ENCODE measurements at regions not wholly inside any gene's neighbourhood (a gene's known extent, or its start where the extent isn't known, plus 50 kb on each side); places are given as distances from the start of the nearest gene placed in this dataset.

DNA sequence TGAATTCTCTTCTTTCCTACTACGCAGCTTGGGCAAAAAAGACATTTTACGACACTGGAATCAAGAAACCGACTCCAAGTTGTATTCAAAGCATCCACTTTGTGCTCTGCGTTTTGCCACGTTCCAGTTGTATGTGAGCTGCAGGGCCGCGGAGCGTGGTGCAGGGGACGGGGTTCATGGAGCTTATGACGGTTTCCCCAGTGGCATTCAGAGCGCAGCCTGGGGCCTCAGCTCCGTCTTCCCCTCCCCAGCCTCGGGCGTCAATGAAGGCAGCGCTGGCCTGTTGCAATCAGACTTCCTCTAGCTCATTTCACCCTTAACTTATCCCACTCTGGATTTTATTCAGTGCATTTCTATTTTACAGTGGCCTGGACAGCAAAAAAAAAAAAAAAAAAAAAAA lies 403.4 kb upstream of the KLF6 start:
- CTCF ChIA-PET, result no interaction called here
- POLR2A ChIA-PET, result no interaction called here
- no peak for DNase-seq (ENCODE audit: extremely low spot score)
- TF ChIP-seq, protein P1, sequence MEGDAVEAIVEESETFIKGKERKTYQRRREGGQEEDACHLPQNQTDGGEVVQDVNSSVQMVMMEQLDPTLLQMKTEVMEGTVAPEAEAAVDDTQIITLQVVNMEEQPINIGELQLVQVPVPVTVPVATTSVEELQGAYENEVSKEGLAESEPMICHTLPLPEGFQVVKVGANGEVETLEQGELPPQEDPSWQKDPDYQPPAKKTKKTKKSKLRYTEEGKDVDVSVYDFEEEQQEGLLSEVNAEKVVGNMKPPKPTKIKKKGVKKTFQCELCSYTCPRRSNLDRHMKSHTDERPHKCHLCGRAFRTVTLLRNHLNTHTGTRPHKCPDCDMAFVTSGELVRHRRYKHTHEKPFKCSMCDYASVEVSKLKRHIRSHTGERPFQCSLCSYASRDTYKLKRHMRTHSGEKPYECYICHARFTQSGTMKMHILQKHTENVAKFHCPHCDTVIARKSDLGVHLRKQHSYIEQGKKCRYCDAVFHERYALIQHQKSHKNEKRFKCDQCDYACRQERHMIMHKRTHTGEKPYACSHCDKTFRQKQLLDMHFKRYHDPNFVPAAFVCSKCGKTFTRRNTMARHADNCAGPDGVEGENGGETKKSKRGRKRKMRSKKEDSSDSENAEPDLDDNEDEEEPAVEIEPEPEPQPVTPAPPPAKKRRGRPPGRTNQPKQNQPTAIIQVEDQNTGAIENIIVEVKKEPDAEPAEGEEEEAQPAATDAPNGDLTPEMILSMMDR (IDR thresholded peaks at IDR 0.05; ENCODE audit: control extremely low read depth, extremely low read depth, low read depth, missing control alignments), result no peak

DNA sequence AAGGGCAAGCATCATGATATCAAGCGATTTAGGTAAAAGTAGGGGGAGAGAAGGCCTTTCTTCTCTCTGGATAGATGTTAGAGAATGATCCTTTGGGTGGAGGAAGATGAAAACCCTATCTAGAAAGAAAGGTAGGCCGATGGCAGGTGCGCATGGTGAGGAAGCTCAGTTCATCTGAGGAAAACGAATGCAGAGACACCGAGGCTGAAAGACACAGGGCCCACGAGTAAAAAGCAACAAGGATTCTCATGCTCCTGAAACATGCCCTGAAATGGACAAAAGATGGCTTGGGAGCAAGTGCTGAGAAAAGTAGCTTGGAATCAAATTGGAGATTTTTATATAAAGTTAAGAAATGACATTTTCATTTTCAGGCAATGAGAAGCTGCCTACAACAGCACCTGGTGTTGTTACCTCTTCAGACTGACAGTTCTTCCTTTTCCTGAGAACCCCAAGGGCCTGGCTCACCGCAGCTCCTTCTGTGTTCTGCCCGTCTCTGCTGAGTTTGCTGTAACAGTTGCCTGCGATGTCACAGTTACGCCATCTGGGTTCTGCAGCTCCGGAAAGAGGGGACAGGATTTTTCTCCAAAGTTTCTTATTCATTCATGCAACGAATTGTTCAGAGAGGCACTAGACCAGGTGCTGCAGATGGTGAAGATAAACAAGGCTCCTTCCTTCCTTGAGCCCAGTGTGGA lies 402.0 kb upstream of the KLF6 start:
- ChIA-PET CTCF (no interaction called here), POLR2A (no interaction called here)
- TF ChIP-seq, protein P1 (IDR thresholded peaks at IDR 0.05; ENCODE audit: control extremely low read depth, extremely low read depth, low read depth, missing control alignments), result no peak
- no peak for DNase-seq (ENCODE audit: extremely low spot score)

DNA sequence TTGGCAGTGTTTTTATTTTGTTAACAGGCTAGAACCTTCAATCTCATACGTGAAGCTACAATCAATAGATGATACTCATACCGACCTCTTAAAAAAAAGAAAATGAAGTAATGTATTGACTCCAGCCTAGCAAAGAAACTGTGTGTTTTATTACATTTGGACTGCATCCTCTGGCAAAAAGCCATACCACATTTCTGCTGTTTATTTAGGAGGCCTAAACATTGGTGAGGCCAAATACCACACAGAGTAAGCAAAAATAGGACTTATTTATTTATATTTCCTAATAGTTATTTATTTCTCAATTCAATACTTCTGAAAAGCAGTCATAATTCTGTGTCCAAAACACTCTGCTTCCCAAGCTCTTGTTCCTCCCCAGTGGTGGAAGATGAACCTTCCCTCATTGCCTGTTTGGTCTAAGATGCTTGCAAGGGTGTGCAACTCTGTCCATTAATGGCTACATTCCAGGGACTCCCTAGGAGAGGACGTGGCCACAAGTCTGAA lies 398.8 kb upstream of the KLF6 start:
- POLR2A ChIA-PET, result no interaction called here
- DNase-seq (ENCODE audit: extremely low spot score), result no peak
- CTCF ChIA-PET, result interaction anchor here (1.0 to 1.2 kb wide), 2 partner anchors 10 kb away, joined by 3 read pairs; no protein-coding TSS in a partner anchor
- TF ChIP-seq, protein P1 (IDR thresholded peaks at IDR 0.05; ENCODE audit: control extremely low read depth, extremely low read depth, low read depth, missing control alignments), result no peak

DNA sequence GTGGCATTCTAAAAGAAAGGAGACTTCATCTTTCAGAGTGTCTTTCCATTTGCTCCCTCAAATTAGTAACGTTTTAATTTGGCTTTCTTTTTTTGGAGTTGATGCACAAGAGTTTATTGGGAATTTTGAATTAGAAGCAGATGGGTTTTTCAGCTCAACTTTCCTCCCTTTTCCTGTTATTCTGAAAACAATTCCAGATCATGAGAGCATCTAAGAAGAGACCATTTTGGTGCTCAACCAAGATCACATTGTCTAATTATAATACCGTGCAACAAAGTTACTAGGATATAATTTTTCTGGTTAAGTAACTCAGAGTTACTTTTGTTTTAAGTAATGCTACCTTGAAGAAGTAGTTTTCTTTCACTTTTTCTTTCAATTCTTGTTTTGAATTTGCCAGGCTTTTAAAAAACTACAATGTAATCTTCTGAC lies 396.6 kb upstream of the KLF6 start:
- TF ChIP-seq, protein P1 (IDR thresholded peaks at IDR 0.05; ENCODE audit: control extremely low read depth, extremely low read depth, low read depth, missing control alignments), result no peak
- ChIA-PET POLR2A (no interaction called here), CTCF (no interaction called here)
- DNase-seq (ENCODE audit: extremely low spot score), result no peak

DNA sequence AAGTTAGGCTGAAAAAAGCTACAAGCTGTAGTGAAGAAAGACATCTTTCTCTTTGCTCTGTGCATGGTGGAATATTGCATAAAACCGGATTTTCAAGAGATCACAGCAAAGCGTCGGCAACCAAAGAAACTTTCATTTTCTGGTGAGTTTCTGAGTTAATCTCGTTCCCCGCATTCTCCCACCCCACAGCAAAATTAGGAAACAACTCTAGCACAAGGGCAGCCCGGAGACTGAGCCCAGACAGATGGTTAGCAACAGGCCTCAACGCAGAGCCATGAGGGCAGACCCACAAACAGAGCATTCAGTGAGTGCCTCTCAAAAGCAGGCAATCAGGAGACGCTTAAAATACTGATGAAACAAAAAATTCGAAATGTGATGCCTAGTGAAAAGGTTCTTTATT lies 396.1 kb upstream of the KLF6 start:
- no peak for DNase-seq (ENCODE audit: extremely low spot score)
- TF ChIP-seq, protein P1 (IDR thresholded peaks at IDR 0.05; ENCODE audit: control extremely low read depth, extremely low read depth, low read depth, missing control alignments), result no peak
- CTCF ChIA-PET, result no interaction called here
- POLR2A ChIA-PET, result no interaction called here

DNA sequence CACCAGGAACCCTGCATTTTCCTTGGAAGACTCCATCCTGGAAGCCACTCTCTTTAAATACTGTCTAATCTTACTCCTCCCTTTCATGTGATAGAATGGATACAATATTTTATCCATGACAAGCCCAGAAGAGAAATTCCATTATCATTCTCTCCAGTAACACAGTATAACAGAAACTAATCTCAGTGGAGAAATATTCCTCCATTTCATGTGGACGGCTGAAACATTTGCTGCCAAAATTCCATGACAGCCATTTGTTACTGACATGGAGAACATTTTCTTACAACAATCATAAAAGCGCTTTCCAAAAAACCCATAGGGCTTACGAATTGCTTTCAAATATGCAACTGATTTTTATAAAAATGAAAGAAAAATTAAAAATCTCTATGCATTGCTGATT lies 392.8 kb upstream of the KLF6 start:
- ChIA-PET CTCF (no interaction called here), POLR2A (no interaction called here)
- TF ChIP-seq, protein P1 (IDR thresholded peaks at IDR 0.05; ENCODE audit: control extremely low read depth, extremely low read depth, low read depth, missing control alignments), result no peak
- no peak for DNase-seq (ENCODE audit: extremely low spot score)

Measured in GM10248 (cell line).